ENCODE measurements at regions not wholly inside any gene's neighbourhood (a gene's known extent, or its start where the extent isn't known, plus 50 kb on each side); places are given as distances from the start of the nearest gene placed in this dataset.
"Not testable (repeated sequence)": the region's sequence is repeated elsewhere in the genome, so short reads cannot be mapped to it uniquely, and the experiment has no call there.

- DNase-seq (ENCODE audit: low read depth), result no peak
Measured at GRCh38 chr2:210730672-210731071, 174.3 kb downstream of the CPS1 start.

GRCh38 chr2:210746826-210747225 lies 190.4 kb downstream of the CPS1 start:
- DNase-seq (ENCODE audit: low read depth), result not testable (repeated sequence)

GRCh38 chr2:210752532-210752931 lies 196.1 kb downstream of the CPS1 start:
- no peak for DNase-seq (ENCODE audit: low read depth)

- no peak for DNase-seq (ENCODE audit: low read depth)
Measured at GRCh38 chr2:210753386-210753785, 197.0 kb downstream of the CPS1 start.

GRCh38 chr2:210756855-210757254 lies 200.5 kb downstream of the CPS1 start:
- no peak for DNase-seq (ENCODE audit: low read depth)

GRCh38 chr2:210762604-210763588 lies 206.5 kb downstream of the CPS1 start:
- no peak for DNase-seq (ENCODE audit: low read depth)

GRCh38 chr2:210768329-210768910 lies 212.0 kb downstream of the CPS1 start:
- no peak for DNase-seq (ENCODE audit: low read depth)

- no peak for DNase-seq (ENCODE audit: low read depth)
Measured at GRCh38 chr2:210776756-210777155, 220.4 kb downstream of the CPS1 start.

- no peak for DNase-seq (ENCODE audit: low read depth)
Measured at GRCh38 chr2:210782222-210782621, 225.8 kb downstream of the CPS1 start.

- DNase-seq (ENCODE audit: low read depth), result not testable (repeated sequence)
Measured at GRCh38 chr2:210787831-210788230, 231.4 kb downstream of the CPS1 start.

GRCh38 chr2:210792000-210792399 lies 235.6 kb downstream of the CPS1 start:
- DNase-seq (ENCODE audit: low read depth), result no peak

GRCh38 chr2:210795506-210795905 lies 239.1 kb downstream of the CPS1 start:
- DNase-seq (ENCODE audit: low read depth), result no peak

GRCh38 chr2:210798180-210798579 lies 241.8 kb downstream of the CPS1 start:
- no peak for DNase-seq (ENCODE audit: low read depth)

GRCh38 chr2:210814251-210815025 lies 258.0 kb downstream of the CPS1 start:
- DNase-seq (ENCODE audit: low read depth), result no peak

- DNase-seq (ENCODE audit: low read depth), result no peak
Measured at GRCh38 chr2:210816769-210817168, 260.4 kb downstream of the CPS1 start.

- no peak for DNase-seq (ENCODE audit: low read depth)
Measured at GRCh38 chr2:210818473-210818872, 262.1 kb downstream of the CPS1 start.

GRCh38 chr2:210833403-210833802 lies 277.0 kb downstream of the CPS1 start:
- no peak for DNase-seq (ENCODE audit: low read depth)

- no peak for DNase-seq (ENCODE audit: low read depth)
Measured at GRCh38 chr2:210839034-210839433, 282.6 kb downstream of the CPS1 start.

GRCh38 chr2:210839450-210839849 lies 283.1 kb downstream of the CPS1 start:
- DNase-seq (ENCODE audit: low read depth), result no peak

GRCh38 chr2:210842896-210843295 lies 286.5 kb downstream of the CPS1 start:
- DNase-seq (ENCODE audit: low read depth), result no peak

GRCh38 chr2:210844016-210844415 lies 287.6 kb downstream of the CPS1 start:
- no peak for DNase-seq (ENCODE audit: low read depth)

GRCh38 chr2:210859314-210859713 lies 302.9 kb downstream of the CPS1 start:
- no peak for DNase-seq (ENCODE audit: low read depth)

GRCh38 chr2:210860276-210860675 lies 303.9 kb downstream of the CPS1 start:
- no peak for DNase-seq (ENCODE audit: low read depth)
